Fibroblast of peridontal ligament (primary cell): ENCODE measurements at regions not wholly inside any gene's neighbourhood (a gene's known extent, or its start where the extent isn't known, plus 50 kb on each side); places are given as distances from the start of the nearest gene placed in this dataset.
"Not testable (repeated sequence)": the region's sequence is repeated elsewhere in the genome, so short reads cannot be mapped to it uniquely, and the experiment has no call there.

Source experiments
- DNase-seq: peaks from one replicate; pipeline ENCODE4 v3.0.0-alpha.2; 2010; ENCODE audit errors: extremely low read depth

DNA sequence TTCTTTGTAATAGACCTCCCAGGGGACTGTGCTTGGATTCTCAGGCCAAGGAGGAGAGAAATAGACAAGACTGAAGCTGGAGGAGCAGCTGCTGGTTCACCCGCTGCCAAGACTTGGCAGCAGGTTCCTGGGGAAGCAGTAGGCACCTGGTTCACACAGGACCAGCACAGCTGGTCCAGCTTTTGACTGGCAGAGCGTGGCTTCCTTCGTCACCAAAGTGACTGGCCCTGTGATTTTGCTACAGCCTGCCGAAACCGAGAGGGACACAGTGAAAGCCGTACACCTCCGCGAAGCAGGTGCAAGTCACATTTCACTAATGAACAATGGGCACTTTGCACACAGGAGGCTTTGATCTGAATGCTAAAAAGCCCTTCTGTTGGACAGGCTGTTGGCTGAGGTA, 199.0 kb downstream of the RNF144B start:
- DNase-seq, result no peak

DNA sequence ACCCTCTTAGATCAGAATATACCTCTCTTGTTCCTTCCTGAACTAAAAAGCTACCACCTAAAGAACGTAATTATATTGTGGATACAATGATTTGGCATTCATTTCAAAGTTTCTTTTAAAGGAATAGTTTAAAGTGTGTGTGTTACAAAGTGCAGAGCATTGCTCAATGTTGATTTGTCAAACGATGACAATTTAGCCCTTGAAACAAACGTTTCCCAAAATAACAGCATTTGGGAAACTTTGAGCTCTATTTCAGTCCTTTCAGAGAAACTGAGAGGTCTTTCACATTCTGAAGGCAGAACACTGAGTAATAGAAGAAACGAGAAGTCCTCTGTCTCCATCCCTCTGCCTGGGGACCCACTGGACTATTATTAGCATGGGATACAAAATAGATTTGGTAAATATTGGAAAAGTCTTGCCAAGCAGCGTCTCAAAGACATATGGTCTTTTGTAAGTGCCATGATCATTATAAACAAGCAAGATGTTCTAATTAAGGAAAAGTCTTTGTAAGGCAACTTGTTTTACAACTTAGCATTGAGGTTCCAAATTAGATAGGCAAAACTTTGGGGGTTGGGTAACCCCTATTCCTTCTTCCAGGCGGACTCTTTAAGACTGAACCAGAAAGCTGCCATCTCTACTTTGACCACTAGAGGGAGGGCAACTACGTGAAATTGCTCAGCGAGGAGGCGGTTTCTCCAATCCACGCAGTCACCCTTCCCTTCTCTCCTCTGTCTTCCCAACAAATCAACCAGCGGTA, 208.8 kb downstream of the RNF144B start:
- peak; percentile 88 for DNase-seq

DNA sequence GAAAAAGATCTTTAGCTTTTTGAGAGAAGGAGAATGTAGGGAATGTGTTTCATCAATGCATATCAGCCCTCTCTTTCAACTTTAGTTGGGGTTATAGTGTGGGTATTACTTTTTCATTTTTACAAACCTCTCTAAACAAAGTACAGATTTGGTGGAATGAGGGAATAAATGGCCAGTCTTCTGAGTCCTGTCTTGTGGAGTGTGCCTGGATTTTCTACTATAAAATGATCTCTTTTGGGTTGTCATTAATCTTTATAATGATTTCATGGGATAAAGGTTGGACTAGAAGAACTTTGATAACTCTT, 209.3 kb downstream of the RNF144B start:
- no peak for DNase-seq

DNA sequence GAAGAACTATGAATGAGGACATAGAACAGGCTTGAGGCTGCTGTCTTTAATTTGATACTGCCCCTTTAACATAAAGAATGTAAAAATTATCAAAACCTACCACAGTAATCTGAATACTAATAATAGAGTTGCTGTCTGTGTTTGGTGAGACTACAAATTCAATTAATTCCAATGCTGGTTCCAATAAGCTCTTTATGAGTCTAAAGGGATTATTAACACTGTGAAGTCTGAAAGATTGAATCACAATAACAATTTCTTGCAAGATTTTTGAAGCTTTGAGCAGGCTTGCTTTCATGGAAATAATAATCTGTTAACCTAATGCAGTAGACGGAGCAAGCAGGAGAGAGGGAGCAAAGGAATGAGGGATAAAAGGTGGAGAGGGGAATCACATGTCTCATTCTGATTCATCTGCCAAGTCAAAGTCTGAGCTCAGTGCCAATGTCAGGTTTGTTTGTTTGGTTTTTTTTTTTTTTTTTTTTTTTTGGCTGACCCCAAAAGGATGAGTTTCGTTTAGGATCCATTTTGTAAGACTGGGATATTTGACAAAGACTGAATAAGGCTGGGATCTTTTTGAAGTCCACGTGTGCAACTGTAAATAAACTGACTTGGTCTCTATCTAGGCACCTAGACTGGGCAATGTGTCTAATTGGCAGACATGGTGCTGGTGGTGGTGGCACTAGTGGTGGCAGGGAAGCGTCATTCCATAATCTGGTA, 211.6 kb downstream of the RNF144B start:
- DNase-seq, result no peak

GRCh38 chr6:18600255-18600654, 213.1 kb downstream of the RNF144B start:
- no peak for DNase-seq

GRCh38 chr6:18601516-18602020, 214.4 kb downstream of the RNF144B start:
- no peak for DNase-seq

DNA sequence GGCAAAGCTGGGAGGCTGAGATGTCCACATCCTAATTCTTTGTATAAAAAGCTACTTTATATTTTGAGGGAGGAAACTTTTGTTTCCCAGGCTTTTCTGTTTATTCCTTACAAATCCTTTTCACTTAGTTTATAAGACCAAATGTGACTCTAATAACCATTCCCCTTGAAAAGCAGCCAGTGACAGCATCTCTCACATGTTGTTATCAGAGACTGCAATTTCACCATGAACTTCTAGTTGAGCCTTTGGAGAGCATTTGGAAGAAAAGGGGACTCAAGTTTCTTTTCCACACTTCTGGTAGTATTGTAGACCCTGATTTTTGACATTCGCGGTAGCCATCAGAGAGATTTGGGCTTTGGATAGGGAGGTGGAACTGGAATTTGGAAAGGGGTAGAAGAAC, 215.8 kb downstream of the RNF144B start:
- no peak for DNase-seq

GRCh38 chr6:18603361-18603760, 216.2 kb downstream of the RNF144B start:
- no peak for DNase-seq

DNA sequence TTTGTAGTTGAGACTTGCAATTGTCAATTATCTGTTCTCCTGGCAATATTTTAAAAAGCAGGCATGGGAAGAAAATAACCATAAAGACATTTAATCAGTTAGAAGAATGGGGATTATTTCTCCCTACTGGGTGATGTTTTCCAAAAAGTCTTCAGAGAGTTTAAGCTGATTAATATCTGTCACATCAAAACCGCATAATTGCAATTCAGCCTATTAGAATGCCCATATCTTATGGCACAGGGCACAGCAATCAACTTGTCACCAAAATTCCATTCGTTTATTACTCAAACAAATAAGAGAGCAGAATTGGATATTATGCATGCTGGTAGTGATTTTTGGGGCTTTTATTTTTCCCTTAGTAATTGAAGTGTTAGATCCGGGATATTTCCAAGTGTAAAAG, 218.7 kb downstream of the RNF144B start:
- no peak for DNase-seq

GRCh38 chr6:18609715-18610114, 222.6 kb downstream of the RNF144B start:
- DNase-seq, result no peak

GRCh38 chr6:18613319-18613925, 226.3 kb downstream of the RNF144B start:
- no peak for DNase-seq

DNA sequence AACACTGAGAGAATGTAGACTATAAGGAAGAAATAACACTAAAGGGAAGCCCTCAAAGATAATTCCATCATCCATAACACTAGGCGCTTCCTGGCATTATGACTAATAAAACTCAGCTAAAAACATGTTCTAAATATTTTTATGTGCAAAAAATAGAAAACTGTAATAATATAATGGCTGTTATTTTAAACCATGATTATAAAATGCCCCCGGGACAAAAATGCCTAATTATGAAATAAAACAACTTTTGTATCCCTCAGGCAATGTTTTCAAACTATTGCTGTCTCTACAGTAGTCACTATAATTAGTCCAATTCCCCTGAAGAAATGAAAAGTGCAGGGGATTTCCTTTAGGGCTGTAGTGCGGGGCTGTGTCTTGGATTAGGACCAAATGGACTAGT, 242.4 kb downstream of the RNF144B start:
- no peak for DNase-seq

- peak; percentile 17 for DNase-seq
Observed at GRCh38 chr6:18632670-18633410, 245.7 kb downstream of the RNF144B start.

- no peak for DNase-seq
Observed at GRCh38 chr6:18634912-18635311, 247.8 kb downstream of the RNF144B start.

DNA sequence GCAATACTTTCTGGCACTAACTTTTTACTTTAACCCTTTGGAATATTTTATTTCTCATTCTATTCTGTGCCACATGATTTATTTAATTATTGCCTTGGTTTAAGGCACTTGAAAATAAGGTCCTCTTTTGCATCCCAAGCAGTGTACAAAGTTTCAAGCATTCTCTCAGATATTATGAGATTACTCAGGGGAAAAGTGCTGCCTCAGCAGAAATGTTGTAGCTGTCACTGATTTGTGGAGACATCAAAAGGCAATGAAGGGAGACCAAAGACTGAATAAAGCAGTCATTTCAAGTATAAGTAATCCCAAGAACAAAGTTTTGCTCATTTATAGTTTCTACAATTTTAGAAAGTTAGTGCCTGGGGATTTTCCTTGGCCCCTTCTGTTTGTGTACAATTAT, 253.0 kb downstream of the RNF144B start:
- DNase-seq, result no peak

DNA sequence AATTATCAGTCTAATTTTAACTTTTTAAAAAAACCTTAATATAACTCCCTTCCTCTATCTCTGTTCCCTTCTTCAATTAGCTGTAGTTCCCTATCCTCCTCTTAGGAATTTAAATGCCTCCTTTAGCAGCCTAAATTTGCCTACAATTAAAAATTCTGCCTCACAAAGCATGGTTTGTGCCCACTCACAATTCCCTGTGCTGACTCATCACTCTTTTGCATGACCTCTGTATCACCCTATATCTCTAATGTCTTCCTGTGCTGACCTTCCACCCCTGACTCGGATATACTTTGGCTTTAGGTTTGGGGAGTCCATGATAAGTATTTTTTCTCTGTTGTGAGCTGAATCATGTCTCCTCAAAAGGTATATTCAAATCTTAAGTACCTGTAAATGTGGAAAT, 253.6 kb downstream of the RNF144B start:
- DNase-seq, result no peak

GRCh38 chr6:18654821-18655220, 267.7 kb downstream of the RNF144B start:
- no peak for DNase-seq

DNA sequence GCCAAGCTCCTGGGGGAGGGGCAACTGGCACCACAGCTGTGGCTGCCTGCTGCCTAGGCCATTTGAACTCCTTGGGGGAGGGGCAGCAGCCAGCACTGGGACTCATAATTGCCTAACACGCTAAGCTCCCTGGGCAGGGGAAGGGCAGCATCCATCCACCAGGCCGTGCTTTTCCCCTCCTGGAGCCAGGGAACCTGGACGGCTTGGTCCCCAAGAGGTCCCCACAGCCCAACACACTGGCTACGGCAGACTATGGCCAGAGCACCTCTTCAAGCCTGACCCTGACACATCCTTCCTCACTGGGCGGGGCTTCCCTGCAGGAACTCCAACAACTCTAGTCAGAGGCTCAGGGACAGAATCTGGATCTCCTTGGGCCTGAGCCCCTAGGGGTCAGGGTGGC, 269.4 kb downstream of the RNF144B start:
- DNase-seq, result no peak

DNA sequence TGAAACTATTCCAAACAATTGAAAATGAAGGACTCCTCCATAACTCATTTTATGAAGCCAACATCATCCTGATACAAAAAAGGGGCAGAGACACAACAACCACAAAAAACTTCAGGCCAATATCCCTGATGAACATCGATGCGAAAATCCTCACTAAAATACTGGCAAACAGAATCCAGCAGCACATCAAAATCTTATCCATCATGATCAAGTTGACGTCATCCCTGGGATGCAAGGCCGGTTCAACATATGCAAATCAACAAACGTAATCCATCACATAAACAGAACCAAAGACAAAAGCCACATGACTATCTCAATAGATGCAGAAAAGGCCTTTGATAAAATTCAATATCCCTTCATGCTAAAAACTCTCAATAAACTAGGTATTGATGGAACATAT, 272.8 kb downstream of the RNF144B start:
- not testable (repeated sequence) for DNase-seq

DNA sequence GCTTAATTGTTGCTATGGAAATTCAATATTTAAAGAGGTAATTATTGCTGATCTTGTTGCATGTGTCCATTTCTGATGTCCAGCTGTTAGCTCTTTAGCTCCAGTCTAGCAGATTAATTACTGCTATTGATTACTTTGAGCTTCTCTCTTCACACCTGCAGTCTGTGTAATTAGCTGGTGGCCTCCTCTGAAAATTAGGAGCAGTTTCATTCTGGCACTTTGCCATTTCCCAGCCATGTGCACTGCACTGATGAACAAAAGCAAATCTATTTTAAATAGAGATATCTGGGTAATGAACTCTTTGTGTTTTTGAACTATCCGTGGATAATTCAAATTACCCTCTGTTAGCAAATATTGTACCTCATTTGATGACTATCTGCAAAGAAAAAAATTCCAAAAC, 275.9 kb downstream of the RNF144B start:
- DNase-seq, result no peak

DNA sequence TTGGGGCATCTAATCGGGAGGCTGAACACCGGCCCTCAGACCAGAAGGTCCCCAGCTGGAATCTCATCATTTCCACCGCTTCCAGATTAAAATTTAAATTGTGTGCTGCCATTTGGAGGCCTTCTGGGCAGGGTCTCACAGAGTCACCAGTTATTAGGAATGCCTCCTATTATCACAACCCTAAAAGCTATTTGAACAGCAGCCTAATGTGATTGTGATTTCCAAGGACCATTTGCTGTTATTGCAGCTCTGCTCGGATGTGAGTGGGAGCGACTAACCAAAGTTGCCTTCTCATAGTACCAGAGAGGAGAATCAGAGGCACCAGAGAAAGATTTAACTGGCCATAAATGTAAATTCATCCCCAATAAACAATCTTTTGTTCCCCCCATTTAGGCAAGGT, 277.3 kb downstream of the RNF144B start:
- DNase-seq, result no peak

DNA sequence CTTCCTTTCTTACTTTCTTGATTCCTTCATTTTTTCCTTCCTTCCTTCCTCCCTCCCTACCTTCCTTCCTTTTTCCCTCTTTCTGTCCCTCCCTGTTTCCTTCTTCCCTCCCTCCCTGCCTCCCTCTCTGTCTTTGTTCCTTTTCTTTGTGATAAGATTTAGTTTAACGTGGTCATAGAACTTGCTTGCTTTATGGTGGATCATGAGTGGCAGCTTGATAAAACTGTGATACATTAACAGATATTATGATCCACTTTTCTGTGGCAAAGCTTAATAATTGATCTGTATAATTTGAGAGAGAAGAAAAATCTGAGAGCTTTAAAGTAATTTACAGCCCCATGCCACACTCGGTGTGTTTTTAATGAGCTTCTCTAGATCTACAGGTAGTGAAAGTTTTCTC, 280.5 kb downstream of the RNF144B start:
- no peak for DNase-seq
